NCI-H69 (cell line): ENCODE measurements at regions not wholly inside any gene's neighbourhood (a gene's known extent, or its start where the extent isn't known, plus 50 kb on each side); places are given as distances from the start of the nearest gene placed in this dataset.

Experiments used
- DNase-seq: peaks from one replicate; lab custom pipeline; 2025; lab: John Stamatoyannopoulos, UW

DNA sequence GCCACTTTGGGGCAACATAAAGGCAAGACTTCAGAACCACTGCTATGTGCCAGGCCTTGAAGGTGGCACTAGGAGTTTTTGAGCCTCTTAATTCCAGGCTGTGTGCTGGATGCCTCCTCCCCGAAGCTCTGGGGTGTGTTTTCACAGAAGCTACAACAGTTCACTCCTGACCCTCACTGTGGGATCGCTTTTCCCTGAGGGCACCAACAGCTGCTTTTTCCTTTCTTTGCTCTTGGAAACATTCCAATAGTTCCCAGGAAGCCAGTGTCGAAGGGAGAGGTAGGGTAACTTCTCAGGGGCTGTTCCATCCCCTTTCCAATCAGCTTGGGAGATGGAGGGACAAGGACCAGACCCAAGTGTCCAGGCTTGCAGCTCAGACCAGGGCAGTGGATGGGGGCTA lies 153.4 kb downstream of the C1orf94 start:
- DNase-seq: peak; percentile 1

DNA sequence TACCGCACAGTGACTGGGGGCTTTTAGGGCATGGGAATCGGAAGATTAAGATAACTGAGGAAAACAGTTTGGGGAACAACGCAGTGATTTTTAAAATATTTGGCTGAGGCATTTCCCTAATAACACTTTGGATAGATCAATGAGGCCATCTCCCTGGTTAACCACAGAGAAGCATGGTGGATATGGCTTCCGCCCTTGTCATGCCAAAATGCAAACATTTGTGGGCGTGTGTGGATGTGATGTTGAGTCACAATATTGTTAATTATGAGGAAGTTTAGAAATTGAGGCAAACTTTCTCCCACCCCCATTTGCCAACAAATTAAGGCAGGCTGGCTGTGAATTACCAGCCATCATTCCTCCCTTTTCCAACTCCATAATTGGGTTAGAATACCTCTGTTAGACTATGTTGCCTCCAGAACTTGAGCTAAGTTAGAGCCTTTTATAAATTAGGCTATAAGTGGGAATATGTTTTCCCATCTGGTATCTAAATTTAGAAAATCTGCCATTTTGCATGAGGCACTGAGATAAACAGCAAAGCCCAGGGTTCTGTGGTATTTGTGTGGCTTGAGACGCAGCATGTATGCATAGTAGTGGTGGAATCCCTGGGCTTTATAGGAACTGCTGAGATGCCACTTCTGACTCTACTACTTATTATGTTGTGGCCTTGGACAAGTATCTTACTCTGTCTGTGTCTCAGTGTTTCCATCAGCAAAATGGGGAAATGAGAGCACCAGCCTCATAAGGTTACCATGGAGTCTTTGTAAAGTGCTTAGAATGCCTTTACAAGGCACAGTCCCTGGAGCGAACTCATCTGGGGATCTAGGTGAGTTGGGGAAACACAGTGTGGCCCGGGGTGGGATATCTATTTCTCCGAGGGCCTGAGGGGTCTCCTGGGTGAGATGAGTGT lies 154.6 kb downstream of the C1orf94 start:
- no peak for DNase-seq

- DNase-seq: no peak
Measured at GRCh38 chr1:34332996-34333395, 156.3 kb downstream of the C1orf94 start.

DNA sequence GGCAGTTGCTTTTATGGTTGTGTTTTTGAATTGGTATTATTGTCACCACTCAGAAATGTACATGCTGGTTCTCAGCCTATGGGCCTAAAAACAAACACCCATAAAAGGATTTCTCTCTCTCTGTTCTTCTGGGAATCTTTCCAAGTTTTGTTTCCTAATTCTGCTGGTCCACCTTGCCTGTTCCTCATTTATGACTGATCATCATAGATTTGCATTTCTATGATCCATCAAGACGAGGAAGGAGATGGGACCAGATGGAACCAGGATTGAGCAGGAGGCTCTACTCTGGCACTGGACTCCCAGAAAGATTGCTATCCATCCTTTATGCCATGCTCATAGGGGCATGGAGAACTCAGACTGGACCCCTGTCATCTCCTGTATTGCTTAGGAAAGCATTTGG lies 162.2 kb downstream of the C1orf94 start:
- DNase-seq: no peak

GRCh38 chr1:34341896-34342295 lies 165.2 kb downstream of the C1orf94 start:
- no peak for DNase-seq

- DNase-seq: no peak
Measured at GRCh38 chr1:34342334-34342733, 165.6 kb downstream of the C1orf94 start.

- DNase-seq: no peak
Measured at GRCh38 chr1:34346128-34346527, 169.4 kb downstream of the C1orf94 start.

GRCh38 chr1:34353409-34353808 lies 176.7 kb downstream of the C1orf94 start:
- no peak for DNase-seq

- no peak for DNase-seq
Measured at GRCh38 chr1:34354367-34354766, 177.7 kb downstream of the C1orf94 start.

DNA sequence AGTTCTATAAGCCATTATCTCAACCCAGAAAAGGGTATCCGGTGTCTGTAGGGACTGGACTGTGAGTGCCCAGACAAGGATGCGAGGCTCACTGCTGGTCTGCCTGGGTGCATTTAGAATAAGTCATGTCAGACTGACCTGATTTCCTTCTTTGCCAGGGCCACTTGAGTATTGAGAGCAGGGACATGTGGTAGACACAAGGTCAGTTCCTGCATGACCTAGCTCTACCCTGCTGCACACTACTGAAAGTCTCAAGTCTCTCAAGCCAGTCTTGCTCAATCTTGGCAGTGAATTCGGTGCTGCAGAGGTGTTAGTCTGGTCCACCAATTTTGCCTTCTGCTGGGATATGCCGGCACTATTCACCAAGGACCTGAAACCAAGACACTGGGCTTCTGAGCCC lies 180.1 kb downstream of the C1orf94 start:
- DNase-seq: no peak

DNA sequence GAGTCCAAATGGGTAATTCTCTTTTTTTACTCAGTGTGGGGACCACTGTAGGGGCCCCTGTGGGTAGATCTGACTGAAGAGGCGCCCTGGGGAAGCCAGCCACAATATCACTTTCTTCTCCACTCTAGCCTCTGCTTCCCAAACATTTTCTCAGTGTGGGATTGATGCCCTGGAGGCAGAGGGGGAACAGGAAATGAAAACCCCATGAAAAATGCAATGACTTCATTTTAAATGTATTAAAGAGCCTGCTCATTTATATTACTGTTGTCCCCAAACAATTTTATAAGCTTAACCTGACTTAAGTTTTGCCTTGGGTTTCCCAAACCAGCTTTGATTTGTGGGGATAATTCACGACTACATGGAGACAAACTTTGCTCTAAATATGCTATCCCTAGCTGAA lies 181.9 kb downstream of the C1orf94 start:
- DNase-seq: no peak

DNA sequence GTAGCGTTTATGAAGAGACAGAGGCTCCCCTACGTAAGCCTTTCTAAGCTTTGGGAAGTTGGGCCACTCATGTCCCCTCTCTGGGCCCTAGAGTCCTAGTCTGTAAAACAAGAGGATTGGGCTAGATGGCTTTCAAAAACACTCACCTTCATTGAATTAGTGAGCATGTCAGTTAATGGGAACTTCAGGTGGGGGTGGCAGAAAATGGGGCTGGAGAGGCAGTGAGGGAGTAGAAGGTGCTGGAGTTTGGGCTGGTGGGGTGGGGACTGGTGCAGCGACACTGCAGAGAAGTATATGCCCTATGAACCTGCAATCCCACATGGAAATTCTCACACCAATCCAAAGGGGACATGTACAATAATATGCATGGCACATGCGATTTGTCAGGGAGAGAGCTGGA lies 182.7 kb downstream of the C1orf94 start:
- DNase-seq: no peak

DNA sequence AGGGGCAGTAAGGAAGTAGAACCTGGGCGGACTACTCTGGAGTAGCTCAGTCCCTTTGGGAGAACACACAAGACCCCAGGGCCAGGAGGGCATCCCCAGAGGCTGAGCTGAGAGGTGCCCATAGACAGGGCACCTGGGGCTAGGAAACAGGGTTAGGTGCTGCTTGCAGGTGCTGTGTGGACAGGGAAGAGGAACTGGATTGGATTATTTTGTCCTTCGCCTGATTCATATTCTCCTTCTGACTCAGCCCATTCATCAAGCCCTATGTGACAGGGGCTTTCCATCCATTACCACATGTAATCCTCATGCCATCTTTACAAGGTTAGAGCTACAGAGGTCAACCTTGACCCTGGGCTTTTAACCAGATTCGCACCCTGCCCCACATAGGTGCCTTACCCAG lies 183.9 kb downstream of the C1orf94 start:
- DNase-seq: no peak

GRCh38 chr1:34361121-34361520 lies 184.4 kb downstream of the C1orf94 start:
- DNase-seq: no peak

- DNase-seq: no peak
Measured at GRCh38 chr1:34361781-34362357, 185.2 kb downstream of the C1orf94 start.

DNA sequence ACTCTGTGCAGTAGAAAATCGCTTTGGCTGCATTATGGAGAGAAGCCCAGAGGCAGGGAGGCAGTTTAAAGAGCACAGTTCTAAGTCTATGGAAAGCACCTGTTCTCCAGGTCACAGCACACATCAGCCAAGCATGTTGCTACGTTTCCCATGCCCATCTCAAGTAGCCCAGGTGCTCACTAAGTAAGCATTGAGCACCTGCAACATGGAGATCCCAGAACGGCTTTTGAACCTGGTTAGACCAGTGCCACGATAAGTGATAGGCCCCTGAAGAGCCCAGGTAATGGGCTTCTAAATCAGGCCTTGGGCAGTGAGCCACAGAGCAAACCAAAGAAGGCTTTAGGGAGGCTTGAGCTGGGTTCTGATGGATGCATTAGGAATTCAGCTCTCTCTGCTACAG lies 186.2 kb downstream of the C1orf94 start:
- no peak for DNase-seq

DNA sequence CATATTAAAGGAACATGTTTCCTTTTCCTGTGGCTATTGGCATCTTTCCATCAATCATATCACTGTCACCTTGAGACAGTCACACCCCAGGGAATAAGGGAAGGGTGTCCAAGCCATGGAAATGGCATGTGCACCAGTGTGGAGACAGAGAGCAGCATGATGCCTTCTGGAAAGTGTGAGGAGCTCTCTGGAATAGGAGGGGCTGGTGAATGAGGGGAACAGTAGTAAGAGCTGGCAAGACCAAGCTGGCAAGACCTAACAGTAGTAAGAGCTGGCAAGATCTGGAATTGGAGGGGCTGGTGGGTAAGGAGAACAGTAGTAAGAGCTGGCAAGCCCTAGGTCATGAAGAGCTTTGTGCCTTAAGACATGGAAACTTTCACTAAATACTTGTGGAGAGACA lies 186.7 kb downstream of the C1orf94 start:
- no peak for DNase-seq

- DNase-seq: no peak
Measured at GRCh38 chr1:34363915-34364314, 187.2 kb downstream of the C1orf94 start.

GRCh38 chr1:34364376-34364775 lies 187.7 kb downstream of the C1orf94 start:
- no peak for DNase-seq

- no peak for DNase-seq
Measured at GRCh38 chr1:34365295-34365694, 188.6 kb downstream of the C1orf94 start.

DNA sequence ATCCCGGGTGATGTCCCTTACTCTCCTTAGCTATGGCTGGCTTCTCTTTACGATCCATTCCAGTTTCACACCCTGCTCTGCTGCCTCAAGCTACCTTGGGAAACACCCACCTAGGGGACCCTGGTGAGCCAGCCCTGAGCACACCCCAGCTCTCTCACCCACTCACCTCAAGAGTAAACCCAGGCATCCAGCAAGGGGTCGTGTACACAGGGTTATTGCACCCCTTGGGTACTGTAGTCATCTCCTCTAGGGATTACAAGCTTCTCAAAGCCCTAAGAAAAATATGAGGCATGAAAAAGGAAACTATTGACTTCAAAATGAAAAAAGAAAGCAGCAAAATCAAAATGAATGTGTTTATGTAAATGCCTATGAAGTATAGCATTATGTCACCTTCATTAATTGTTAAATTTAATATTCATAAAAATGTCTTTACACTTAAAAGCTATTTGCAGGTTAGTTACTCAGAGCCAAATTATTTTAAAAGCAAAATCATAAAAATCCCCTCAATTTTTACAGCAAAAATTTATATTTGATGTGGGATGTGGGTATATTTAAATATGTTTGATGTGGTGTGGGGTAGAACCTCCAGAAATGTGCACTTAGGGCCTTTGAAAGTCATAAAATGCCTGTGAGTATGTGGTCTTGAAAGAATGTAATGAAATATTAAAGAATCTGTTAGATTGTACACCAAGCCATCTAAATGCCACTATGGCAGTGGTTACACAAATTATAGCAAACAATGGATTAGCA lies 190.3 kb downstream of the C1orf94 start:
- no peak for DNase-seq

DNA sequence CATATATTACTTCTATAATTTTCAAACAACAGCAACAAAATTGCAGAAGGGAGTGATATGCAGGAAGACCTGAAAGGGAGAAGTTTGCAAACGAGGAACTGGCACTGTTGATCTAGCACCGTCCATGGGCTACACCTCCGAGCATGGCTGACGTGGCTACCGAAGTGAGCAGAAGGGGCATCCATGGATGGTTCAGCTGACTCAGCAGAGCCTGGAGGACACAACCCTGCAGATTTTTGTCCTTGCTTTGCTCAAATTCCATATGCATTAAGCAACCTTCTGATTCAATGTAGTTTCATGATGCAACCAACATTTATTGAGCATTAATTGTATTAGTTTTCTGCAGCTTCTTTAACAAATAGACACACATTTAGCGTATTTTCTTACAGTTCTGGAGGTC lies 191.2 kb downstream of the C1orf94 start:
- no peak for DNase-seq
